Gastrocnemius medialis (tissue), 4 donors: ENCODE measurements at regions not wholly inside any gene's neighbourhood (a gene's known extent, or its start where the extent isn't known, plus 50 kb on each side); places are given as distances from the start of the nearest gene placed in this dataset.

Experiments used
- CTCF ChIP-seq, 5 experiments: fragments of 450-650 bp in 3 of 5; fragments of 200-600 bp in 2 of 5; sonication (generic) in 2 of 5; IDR thresholded peaks in 4 of 5; conservative IDR thresholded peaks in 1 of 5; 1 replicate in 4 of 5; 2 replicates in 1 of 5; pipeline ENCODE4 v1.5.1; 2016 to 2019; ENCODE audit warnings: antibody characterized with exemption in 5 of 5, mild to moderate bottlenecking in 3 of 5, moderate library complexity in 3 of 5
- POLR2A ChIP-seq, 2 donors: fragments of 450-650 bp; IDR thresholded peaks; one replicate each; pipeline ENCODE4 v1.6.1; 2017; ENCODE audit warnings: antibody characterized with exemption in 2 of 2, mild to moderate bottlenecking in 2 of 2, moderate library complexity in 2 of 2

GRCh38 chr2:150355440-150355839 is 132.0 kb downstream of the RND3 start:
- TF ChIP-seq CTCF (IDR thresholded peaks at IDR 0.05 in 4 of 5, conservative IDR thresholded peaks at IDR 0.05 in 1 of 5) = no peak
- TF ChIP-seq POLR2A (IDR thresholded peaks at IDR 0.05) = no peak
